Lower lobe of right lung (tissue), 2 donors: ENCODE measurements at regions not wholly inside any gene's neighbourhood (a gene's known extent, or its start where the extent isn't known, plus 50 kb on each side); places are given as distances from the start of the nearest gene placed in this dataset.

Experiments used
- ATAC-seq, 2 donors: fragments of 200-7000 bp; cut with Tn5 transposase; one replicate each; pipeline ENCODE4 v1.9.1; 2020 to 2022; ENCODE audit warnings: mild to moderate bottlenecking in 2 of 2, moderate library complexity in 2 of 2
- DNase-seq: peaks from one replicate; pipeline ENCODE4 v3.0.0-alpha.2; 2020
- H3K27ac ChIP-seq: fragments of 200-600 bp; one replicate; pipeline ENCODE4 v1.8.0; 2022
- H3K27me3 ChIP-seq: fragments of 200-600 bp; one replicate; pipeline ENCODE4 v1.8.0; 2022; ENCODE audit warnings: low read depth
- H3K36me3 ChIP-seq: fragments of 200-600 bp; one replicate; pipeline ENCODE4 v1.8.0; 2022; ENCODE audit warnings: mild to moderate bottlenecking
- H3K4me1 ChIP-seq: fragments of 200-600 bp; one replicate; pipeline ENCODE4 v1.8.0; 2022
- H3K4me3 ChIP-seq: fragments of 200-600 bp; one replicate; pipeline ENCODE4 v1.8.0; 2022; ENCODE audit warnings: mild to moderate bottlenecking
- H3K9me3 ChIP-seq: fragments of 200-600 bp; one replicate; pipeline ENCODE4 v1.8.0; 2022
- CTCF ChIP-seq: fragments of 200-600 bp; IDR thresholded peaks from one replicate; pipeline ENCODE4 v1.8.0; 2022; ENCODE audit warnings: antibody characterized with exemption, mild to moderate bottlenecking
- intact Hi-C: fragments of 100-400 bp; cut with DNase I; formaldehyde crosslinking; loops from one replicate; pipeline ENCODE4 v1.11.0; 2022
- donor health status: DM: no; HTN: yes; CAD: no; lungs with severe emphysema.

GRCh38 chr2:190765386-190766173 lies 115.0 kb upstream of the GLS start:
- Histone ChIP-seq H3K4me1 (no peaks in the 10 kb centered on the region), H3K9me3 (no peaks in the 10 kb centered on the region), H3K4me3 (no peak overlapping the region), H3K27ac (no peak overlapping the region), H3K36me3 (no peaks in the 10 kb centered on the region), H3K27me3 (no peaks in the 10 kb centered on the region)
- DNase-seq, result no peak
- TF ChIP-seq CTCF, result no peak
- ATAC-seq, result no peak
- intact Hi-C loops, result no loop called here

GRCh38 chr2:190766174-190766572 lies 114.4 kb upstream of the GLS start:
- H3K4me3 ChIP-seq, result no peak overlapping the region
- DNase-seq (no peak), ATAC-seq (no peak)
- H3K27me3 ChIP-seq, result no peaks in the 10 kb centered on the region
- H3K36me3 ChIP-seq, result no peaks in the 10 kb centered on the region
- intact Hi-C loops, result no loop called here
- H3K4me1 ChIP-seq, result no peaks in the 10 kb centered on the region
- no peak for TF ChIP-seq CTCF
- H3K27ac ChIP-seq, result no peak overlapping the region
- no peaks in the 10 kb centered on the region for H3K9me3 ChIP-seq

DNA sequence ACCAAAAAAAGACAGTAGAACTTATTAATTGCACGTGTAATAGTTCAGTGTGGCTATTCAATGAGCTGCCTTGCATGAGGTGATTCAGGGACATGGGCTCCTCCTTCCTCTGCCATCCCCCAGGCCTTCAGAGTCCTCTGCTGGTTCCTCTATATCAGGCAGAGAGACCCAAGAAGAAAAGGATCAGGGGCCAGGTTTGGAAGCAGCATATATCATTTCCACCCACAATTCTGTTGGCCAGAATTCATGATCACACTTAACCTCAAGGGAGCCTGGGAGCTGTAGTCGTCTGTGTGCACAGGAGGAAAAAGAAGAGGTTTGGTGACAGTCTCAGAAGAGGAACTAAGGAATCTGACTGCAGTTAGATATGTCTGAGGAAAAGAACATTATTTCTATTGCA lies 114.0 kb upstream of the GLS start:
- intact Hi-C loops, result no loop called here
- Histone ChIP-seq H3K4me3 (no peak overlapping the region), H3K36me3 (no peaks in the 10 kb centered on the region), H3K27me3 (no peaks in the 10 kb centered on the region), H3K27ac (no peak overlapping the region), H3K4me1 (no peaks in the 10 kb centered on the region), H3K9me3 (no peaks in the 10 kb centered on the region)
- ATAC-seq, result no peak
- DNase-seq, result no peak
- TF ChIP-seq CTCF, result no peak

DNA sequence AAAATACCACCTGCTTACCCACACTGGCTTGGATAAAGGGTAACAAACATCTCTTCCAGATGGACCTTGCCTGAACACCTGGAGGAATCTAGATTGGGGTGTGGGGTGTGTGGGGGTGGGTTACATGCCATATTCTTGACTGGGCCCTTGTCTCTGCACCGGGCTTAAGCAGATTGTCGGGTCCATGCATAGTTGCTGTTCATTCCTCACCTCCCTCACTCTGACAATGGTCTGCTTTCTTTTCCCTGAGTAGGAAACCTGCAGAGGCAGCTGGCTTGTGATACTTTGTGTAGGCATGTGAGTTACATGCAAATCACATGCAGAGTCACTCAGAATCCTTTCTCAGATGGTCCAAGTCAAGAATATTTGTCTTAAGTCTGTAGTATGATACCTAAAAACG lies 112.8 kb upstream of the GLS start:
- Histone ChIP-seq H3K9me3 (no peaks in the 10 kb centered on the region), H3K4me1 (no peaks in the 10 kb centered on the region), H3K4me3 (no peak overlapping the region), H3K36me3 (no peaks in the 10 kb centered on the region), H3K27me3 (no peaks in the 10 kb centered on the region), H3K27ac (no peak overlapping the region)
- no peak for DNase-seq
- no peak for TF ChIP-seq CTCF
- intact Hi-C loops, result no loop called here
- ATAC-seq, result no peak

- Histone ChIP-seq H3K27me3 (no peaks in the 10 kb centered on the region), H3K27ac (no peak overlapping the region), H3K36me3 (no peaks in the 10 kb centered on the region), H3K4me3 (no peak overlapping the region), H3K4me1 (no peaks in the 10 kb centered on the region), H3K9me3 (no peaks in the 10 kb centered on the region)
- no peak for DNase-seq
- intact Hi-C loops, result no loop called here
- ATAC-seq, result no peak
- no peak for TF ChIP-seq CTCF
Measured at GRCh38 chr2:190769258-190769657, 111.4 kb upstream of the GLS start.
